Posterior cingulate gyrus (tissue), 11 donors: ENCODE measurements at regions not wholly inside any gene's neighbourhood (a gene's known extent, or its start where the extent isn't known, plus 50 kb on each side); places are given as distances from the start of the nearest gene placed in this dataset.

Experiments
- DNase-seq, 10 donors: peaks; one replicate each; pipeline versions ENCODE4 v3.0.0 to v3.0.0-alpha.2; 2020 to 2021; ENCODE audit warnings: mixed read lengths in 3 of 10
- intact Hi-C: fragments of 100-400 bp; cut with DNase I; formaldehyde crosslinking; loops from one replicate; pipeline ENCODE4 v1.15.1; 2023

GRCh38 chr15:36525430-36525829 is 54.0 kb upstream of the CDIN1 start:
- intact Hi-C loops, result no loop called here
- no peak for DNase-seq

- DNase-seq, result no peak
- intact Hi-C loops, result loop anchor here (1.0 kb wide), 1 partner anchor 12 kb away; no protein-coding TSS in a partner anchor
Observed at GRCh38 chr15:36527235-36528162, 51.9 kb upstream of the CDIN1 start.

- intact Hi-C loops, result no loop called here
- no peak for DNase-seq
Observed at GRCh38 chr15:36529296-36530011, 50.0 kb upstream of the CDIN1 start.
